ENCODE measurements at regions not wholly inside any gene's neighbourhood (a gene's known extent, or its start where the extent isn't known, plus 50 kb on each side); places are given as distances from the start of the nearest gene placed in this dataset.

GRCh38 chr2:57957238-57957637 lies 89.4 kb upstream of the VRK2 start:
- DNase-seq (ENCODE audit: low spot score): no peak

GRCh38 chr2:57959390-57959789 lies 87.2 kb upstream of the VRK2 start:
- no peak for DNase-seq (ENCODE audit: low spot score)

DNA sequence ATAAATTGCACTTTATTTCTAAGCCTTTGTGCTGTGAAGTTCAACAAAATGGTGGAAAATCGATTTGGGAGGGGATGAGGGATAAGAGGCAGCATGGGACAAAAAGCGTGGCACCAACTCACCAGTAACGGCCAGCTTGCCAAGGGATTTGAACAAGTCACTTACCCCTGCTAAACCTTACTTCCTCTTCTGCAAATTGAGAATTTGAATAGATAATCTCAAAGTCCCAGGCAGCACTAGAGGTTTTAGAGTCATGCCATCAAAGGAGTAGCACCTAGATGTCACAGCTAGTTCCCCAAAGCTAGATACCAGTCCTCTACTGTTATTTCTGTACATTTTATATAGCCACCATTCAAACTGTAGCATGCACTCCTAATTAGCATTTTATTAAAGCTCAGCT lies 83.7 kb upstream of the VRK2 start:
- DNase-seq (ENCODE audit: low spot score): no peak

DNA sequence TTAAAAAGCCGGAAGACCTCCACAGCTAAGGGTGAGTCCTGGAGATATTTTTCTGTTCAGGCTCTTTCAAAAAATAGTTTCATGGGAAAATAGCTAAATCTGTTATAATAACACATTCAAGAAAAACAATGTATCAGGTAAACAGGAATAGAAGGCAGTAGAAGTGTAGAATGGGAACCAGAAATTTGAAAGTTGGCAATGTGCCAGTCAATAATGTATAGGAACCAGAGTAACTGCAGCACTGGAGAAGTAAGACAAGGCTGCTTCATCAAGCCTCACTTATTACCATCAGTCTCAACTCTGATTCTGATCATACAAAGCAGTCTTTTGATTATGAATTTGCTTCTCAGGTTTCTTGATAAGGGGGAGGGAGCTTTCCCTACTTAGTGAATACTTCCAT lies 81.4 kb upstream of the VRK2 start:
- no peak for DNase-seq (ENCODE audit: low spot score)

GRCh38 chr2:57965961-57966360 lies 80.6 kb upstream of the VRK2 start:
- DNase-seq (ENCODE audit: low spot score): no peak

DNA sequence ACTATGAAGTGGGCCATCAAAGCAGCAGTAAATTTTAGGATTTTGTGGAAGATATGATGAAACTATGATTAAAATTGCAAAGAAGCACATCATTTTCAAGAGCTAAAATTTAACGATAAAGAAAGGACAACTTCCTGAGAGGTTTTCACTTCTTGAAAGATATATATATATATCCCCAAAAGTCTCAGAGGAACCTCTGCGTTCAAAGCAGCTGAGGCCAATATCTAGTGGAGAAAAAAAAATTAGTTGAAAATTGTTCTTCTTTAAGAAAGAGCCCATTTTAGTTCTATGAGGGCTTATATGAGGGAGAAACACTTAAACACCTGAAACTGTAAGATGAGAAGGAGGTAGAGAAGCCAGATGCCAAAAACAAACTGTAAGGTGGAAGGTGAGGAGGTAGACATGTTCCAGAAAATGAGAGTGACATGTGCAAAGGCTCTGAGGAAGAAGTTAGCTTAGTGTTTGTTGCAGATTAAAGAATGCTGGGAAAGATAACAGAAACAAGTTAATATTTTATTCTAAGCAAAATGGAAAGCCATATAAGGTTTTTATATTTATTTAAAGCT lies 72.9 kb upstream of the VRK2 start:
- DNase-seq (ENCODE audit: low spot score): no peak

GRCh38 chr2:57979158-57979557 lies 67.4 kb upstream of the VRK2 start:
- no peak for DNase-seq (ENCODE audit: low spot score)

DNA sequence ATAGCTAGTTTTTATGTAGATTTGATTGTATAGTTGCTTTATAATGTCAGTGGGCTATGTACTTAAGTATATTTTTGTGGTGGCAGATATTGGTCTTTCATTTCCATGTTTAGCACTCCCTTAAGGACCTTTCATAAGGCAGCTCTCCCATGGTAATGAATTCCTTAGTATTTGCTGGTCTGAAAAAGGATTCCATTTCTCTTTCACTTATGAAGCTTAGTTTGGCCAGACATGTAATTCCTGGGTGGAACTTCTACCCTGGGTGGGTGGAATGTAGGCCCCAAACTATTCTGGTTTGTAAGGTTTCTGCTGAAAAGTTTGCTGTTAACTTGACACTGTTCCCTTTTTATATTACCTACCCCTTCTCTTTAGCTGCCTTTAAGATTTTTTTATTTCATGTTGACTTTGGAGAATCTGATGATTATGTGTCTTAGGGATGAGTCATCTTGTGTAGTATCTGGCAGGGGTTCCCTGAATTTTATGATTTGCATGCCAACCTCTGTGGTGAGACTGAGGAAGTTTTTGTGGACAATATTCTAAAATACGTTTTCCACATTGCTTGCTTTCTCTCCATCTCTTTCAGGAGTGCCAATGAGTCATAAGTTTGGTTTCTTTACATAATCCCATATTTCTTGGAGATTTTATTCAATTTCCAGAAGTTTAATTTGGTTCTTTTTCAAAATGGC lies 65.4 kb upstream of the VRK2 start:
- no peak for DNase-seq (ENCODE audit: low spot score)

DNA sequence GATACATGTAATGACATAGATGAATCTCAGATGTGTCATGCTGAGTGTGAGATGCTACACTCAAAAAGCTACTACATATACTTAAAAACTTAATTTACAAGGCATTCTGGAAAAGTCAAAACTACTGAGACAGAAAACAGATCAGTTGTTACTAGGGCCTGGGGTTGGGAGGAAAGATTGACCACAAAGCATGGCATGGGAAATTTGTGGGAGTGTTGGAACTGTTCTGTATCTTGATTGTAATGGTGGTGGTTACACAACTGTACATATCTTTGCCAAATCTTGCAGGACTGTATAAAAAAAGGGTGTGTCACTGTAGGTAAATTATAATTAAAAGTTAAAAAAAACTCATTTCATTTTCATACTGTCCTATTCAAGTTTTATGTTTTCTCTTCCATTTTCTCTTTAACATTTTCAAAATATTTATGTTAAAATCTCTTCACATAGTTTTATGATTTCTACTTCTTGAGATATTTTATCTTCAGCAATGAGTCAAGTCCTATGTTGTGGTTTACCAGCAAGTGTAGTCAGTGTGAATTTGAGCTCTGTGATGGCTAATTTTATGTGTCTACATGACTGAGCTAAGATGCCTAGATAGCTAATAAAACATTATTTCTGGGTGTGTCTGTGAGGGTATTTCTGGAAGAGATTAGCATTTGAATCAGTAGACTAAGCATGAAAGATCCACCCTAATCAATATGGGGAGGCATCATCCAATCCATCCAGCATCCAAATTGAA lies 58.6 kb upstream of the VRK2 start:
- no peak for DNase-seq (ENCODE audit: low spot score)

- DNase-seq (ENCODE audit: low spot score): no peak
These were observed 56.4 kb upstream of the VRK2 start for GRCh38 chr2:57990118-57990725.

Measured in hematopoietic multipotent progenitor cell treated with erythropoietin and hydrocortisone succinate and interleukin-3 and kit ligand, for 15 days (in vitro differentiated cells).